DND-41 (cell line): ENCODE measurements at regions not wholly inside any gene's neighbourhood (a gene's known extent, or its start where the extent isn't known, plus 50 kb on each side); places are given as distances from the start of the nearest gene placed in this dataset.

ENCODE experiments used
- CTCF ChIP-seq: IDR thresholded peaks from 2 replicates; pipeline ENCODE4 v1.5.1; 2012; ENCODE audit warnings: borderline replicate concordance, low read length, moderate library complexity, mild to moderate bottlenecking; ENCODE audit not compliant: poor library complexity, severe bottlenecking; ENCODE audit errors: extremely low read depth
- EZH2 ChIP-seq: IDR thresholded peaks from 3 replicates; pipeline ENCODE4 v1.6.1; 2012; ENCODE audit warnings: borderline replicate concordance, low read depth, mild to moderate bottlenecking, moderate library complexity, low read length, inconsistent platforms; ENCODE audit not compliant: severe bottlenecking

- no peak for TF ChIP-seq CTCF
- TF ChIP-seq EZH2: no peak
Measured at GRCh38 chr13:81140675-81141074, 799.7 kb upstream of the SPRY2 start.
